ENCODE measurements at regions not wholly inside any gene's neighbourhood (a gene's known extent, or its start where the extent isn't known, plus 50 kb on each side); places are given as distances from the start of the nearest gene placed in this dataset.

DNA sequence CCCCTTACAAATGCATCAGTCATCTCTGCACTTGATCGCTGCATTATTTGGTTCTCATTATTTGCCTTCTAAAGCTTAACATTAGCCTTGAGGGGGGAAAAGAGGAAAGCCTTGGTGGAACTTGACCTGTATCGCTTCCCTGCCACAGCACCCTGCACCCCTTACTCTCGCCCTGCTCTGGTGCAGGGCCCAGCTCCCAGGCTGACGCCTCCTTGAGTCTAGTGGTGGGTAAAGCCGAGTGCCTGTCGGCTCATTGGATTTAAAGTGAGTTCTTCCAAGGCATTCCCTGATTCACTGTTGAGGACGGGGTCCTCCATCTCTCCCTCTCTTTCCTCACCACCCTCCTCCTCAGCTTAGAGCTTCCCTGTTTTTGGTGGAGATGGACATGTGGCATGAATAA, 145.0 kb upstream of the GYPC start:
- TF ChIP-seq, protein P1, sequence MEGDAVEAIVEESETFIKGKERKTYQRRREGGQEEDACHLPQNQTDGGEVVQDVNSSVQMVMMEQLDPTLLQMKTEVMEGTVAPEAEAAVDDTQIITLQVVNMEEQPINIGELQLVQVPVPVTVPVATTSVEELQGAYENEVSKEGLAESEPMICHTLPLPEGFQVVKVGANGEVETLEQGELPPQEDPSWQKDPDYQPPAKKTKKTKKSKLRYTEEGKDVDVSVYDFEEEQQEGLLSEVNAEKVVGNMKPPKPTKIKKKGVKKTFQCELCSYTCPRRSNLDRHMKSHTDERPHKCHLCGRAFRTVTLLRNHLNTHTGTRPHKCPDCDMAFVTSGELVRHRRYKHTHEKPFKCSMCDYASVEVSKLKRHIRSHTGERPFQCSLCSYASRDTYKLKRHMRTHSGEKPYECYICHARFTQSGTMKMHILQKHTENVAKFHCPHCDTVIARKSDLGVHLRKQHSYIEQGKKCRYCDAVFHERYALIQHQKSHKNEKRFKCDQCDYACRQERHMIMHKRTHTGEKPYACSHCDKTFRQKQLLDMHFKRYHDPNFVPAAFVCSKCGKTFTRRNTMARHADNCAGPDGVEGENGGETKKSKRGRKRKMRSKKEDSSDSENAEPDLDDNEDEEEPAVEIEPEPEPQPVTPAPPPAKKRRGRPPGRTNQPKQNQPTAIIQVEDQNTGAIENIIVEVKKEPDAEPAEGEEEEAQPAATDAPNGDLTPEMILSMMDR (IDR thresholded peaks at IDR 0.05; ENCODE audit: low read depth, low read length) = no peak
- no peak for TF ChIP-seq EZH2phosphoT487 (IDR thresholded peaks at IDR 0.05; ENCODE audit: low read depth)
